ENCODE measurements at regions not wholly inside any gene's neighbourhood (a gene's known extent, or its start where the extent isn't known, plus 50 kb on each side); places are given as distances from the start of the nearest gene placed in this dataset.

DNA sequence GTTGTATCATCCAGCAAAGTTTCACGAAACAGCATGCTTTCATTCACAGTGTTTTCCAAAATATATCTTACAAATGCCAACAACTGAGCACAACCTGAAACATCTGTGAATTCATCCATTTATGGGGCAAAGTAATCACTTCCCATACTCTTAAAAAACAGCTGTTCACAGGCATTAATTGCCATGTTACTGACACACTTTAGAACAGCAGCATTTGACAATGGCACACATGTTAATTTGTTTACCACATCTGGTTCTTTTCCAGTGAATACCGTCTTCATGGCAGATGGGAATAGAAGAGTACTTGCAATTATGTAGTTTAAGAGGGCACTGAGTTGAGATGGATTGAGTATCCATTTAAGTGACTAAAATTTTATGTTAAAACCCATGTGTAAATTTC lies 347.4 kb upstream of the LRP1B start:
- H3K27ac Mint-ChIP-seq (ENCODE audit: unreplicated experiment) = no peak overlapping the region
- H3K27me3 Mint-ChIP-seq (ENCODE audit: unreplicated experiment) = no peaks in the 10 kb centered on the region
- DNase-seq (ENCODE audit: extremely low spot score, unreplicated experiment) = no peak
- no peak for TF ChIP-seq CTCF (IDR thresholded peaks at IDR 0.05)
- H3K36me3 Mint-ChIP-seq (ENCODE audit: unreplicated experiment) = no peaks in the 10 kb centered on the region
- H3K9me3 Mint-ChIP-seq (ENCODE audit: unreplicated experiment) = peaks cover 3% of the 10 kb centered on the region
- no peak overlapping the region for H3K4me3 Mint-ChIP-seq (ENCODE audit: unreplicated experiment)
- peaks cover 13% of the 10 kb centered on the region for H3K4me1 Mint-ChIP-seq (ENCODE audit: unreplicated experiment)

- H3K27me3 Mint-ChIP-seq (ENCODE audit: unreplicated experiment) = no peaks in the 10 kb centered on the region
- H3K4me3 Mint-ChIP-seq (ENCODE audit: unreplicated experiment) = no peak overlapping the region
- peaks cover 3% of the 10 kb centered on the region for H3K9me3 Mint-ChIP-seq (ENCODE audit: unreplicated experiment)
- H3K4me1 Mint-ChIP-seq (ENCODE audit: unreplicated experiment) = no peaks in the 10 kb centered on the region
- H3K27ac Mint-ChIP-seq (ENCODE audit: unreplicated experiment) = no peak overlapping the region
- H3K36me3 Mint-ChIP-seq (ENCODE audit: unreplicated experiment) = no peaks in the 10 kb centered on the region
- TF ChIP-seq CTCF (IDR thresholded peaks at IDR 0.05) = no peak
- DNase-seq (ENCODE audit: extremely low spot score, unreplicated experiment) = no peak
Measured at GRCh38 chr2:142472382-142472781, 341.6 kb upstream of the LRP1B start.

- no peak for TF ChIP-seq CTCF (IDR thresholded peaks at IDR 0.05)
- H3K9me3 Mint-ChIP-seq (ENCODE audit: unreplicated experiment) = peaks cover 1% of the 10 kb centered on the region
- no peak overlapping the region for H3K27ac Mint-ChIP-seq (ENCODE audit: unreplicated experiment)
- H3K4me3 Mint-ChIP-seq (ENCODE audit: unreplicated experiment) = no peak overlapping the region
- H3K36me3 Mint-ChIP-seq (ENCODE audit: unreplicated experiment) = no peaks in the 10 kb centered on the region
- no peaks in the 10 kb centered on the region for H3K4me1 Mint-ChIP-seq (ENCODE audit: unreplicated experiment)
- no peak for DNase-seq (ENCODE audit: extremely low spot score, unreplicated experiment)
- no peaks in the 10 kb centered on the region for H3K27me3 Mint-ChIP-seq (ENCODE audit: unreplicated experiment)
Measured at GRCh38 chr2:142467321-142467720, 336.5 kb upstream of the LRP1B start.

DNA sequence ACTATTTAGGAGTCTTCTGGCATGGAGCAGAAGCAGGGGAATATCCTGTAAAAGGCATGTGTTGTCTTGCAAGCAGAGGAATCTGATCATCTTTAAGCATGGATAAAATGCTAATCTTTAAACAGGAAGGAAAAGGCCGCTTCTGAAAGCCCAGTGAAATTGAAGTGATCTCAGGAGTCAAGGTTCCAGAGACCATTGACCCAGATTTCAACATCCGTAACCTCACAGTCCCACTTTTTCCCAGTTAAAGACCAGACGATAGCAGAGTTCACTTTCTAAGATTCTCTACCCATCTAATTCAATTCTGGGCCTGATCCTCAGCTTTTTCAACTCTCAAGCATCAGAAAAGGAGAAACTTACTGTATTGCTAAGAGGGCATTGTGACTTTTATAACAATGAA lies 332.2 kb upstream of the LRP1B start:
- Mint-ChIP-seq H3K27me3 (ENCODE audit: unreplicated experiment) (no peaks in the 10 kb centered on the region), H3K27ac (ENCODE audit: unreplicated experiment) (no peak overlapping the region), H3K4me1 (ENCODE audit: unreplicated experiment) (no peaks in the 10 kb centered on the region)

GRCh38 chr2:142462306-142462705 lies 331.5 kb upstream of the LRP1B start:
- no peak overlapping the region for H3K27ac Mint-ChIP-seq (ENCODE audit: unreplicated experiment)
- TF ChIP-seq CTCF (IDR thresholded peaks at IDR 0.05) = no peak
- H3K36me3 Mint-ChIP-seq (ENCODE audit: unreplicated experiment) = no peaks in the 10 kb centered on the region
- H3K4me3 Mint-ChIP-seq (ENCODE audit: unreplicated experiment) = no peak overlapping the region
- DNase-seq (ENCODE audit: extremely low spot score, unreplicated experiment) = no peak
- H3K9me3 Mint-ChIP-seq (ENCODE audit: unreplicated experiment) = peaks cover 4% of the 10 kb centered on the region
- H3K4me1 Mint-ChIP-seq (ENCODE audit: unreplicated experiment) = no peaks in the 10 kb centered on the region
- no peaks in the 10 kb centered on the region for H3K27me3 Mint-ChIP-seq (ENCODE audit: unreplicated experiment)

More for the DNA sequence above, 332.2 kb upstream of the LRP1B start:
- peaks cover 4% of the 10 kb centered on the region for H3K9me3 Mint-ChIP-seq (ENCODE audit: unreplicated experiment)
- H3K4me3 Mint-ChIP-seq (ENCODE audit: unreplicated experiment) = no peak overlapping the region
- no peak for DNase-seq (ENCODE audit: extremely low spot score, unreplicated experiment)
- no peaks in the 10 kb centered on the region for H3K36me3 Mint-ChIP-seq (ENCODE audit: unreplicated experiment)
- no peak for TF ChIP-seq CTCF (IDR thresholded peaks at IDR 0.05)
